ENCODE measurements at regions not wholly inside any gene's neighbourhood (a gene's known extent, or its start where the extent isn't known, plus 50 kb on each side); places are given as distances from the start of the nearest gene placed in this dataset.

DNA sequence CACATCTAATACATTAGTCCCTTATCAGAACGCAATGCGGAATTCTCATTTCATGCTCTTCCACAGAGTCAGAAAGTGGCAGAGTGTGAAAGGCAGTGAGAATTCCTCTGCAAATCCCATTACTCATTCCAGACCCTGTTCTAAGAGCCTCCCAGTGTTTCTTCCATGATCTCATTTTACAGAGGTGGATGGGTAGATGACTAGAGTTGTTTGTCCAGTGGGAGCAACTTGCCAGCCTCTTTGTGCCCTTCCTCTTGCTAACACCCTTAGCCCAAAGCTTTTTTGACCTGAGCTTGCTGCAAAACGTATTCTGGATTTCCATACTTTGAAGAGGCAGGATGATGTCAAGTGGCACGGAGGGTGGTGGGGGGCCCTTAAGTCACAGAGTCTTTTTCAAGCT, 467.7 kb upstream of the RGPD4 start:
- no peaks in the 10 kb centered on the region for H3K27me3 ChIP-seq (replicated peaks; ENCODE audit: insufficient read depth, low read depth, low read length, poor library complexity)
- ChIA-PET CTCF (no interaction called here), POLR2A (ENCODE audit: low non-redundant PET) (no interaction called here)
- H3K36me3 ChIP-seq (ENCODE audit: insufficient read depth, low read length, poor library complexity, severe bottlenecking): no peaks in the 10 kb centered on the region
- no peaks in the 10 kb centered on the region for H3K4me1 ChIP-seq (ENCODE audit: insufficient read depth, low read length, poor library complexity, severe bottlenecking)
- H3K27ac ChIP-seq (ENCODE audit: low read depth, low read length, poor library complexity, severe bottlenecking): no peak overlapping the region
- TF ChIP-seq EZH2 (IDR thresholded peaks at IDR 0.05; ENCODE audit: borderline replicate concordance, low read depth, low read length, poor library complexity, severe bottlenecking): no peak
- TF ChIP-seq, protein P1, sequence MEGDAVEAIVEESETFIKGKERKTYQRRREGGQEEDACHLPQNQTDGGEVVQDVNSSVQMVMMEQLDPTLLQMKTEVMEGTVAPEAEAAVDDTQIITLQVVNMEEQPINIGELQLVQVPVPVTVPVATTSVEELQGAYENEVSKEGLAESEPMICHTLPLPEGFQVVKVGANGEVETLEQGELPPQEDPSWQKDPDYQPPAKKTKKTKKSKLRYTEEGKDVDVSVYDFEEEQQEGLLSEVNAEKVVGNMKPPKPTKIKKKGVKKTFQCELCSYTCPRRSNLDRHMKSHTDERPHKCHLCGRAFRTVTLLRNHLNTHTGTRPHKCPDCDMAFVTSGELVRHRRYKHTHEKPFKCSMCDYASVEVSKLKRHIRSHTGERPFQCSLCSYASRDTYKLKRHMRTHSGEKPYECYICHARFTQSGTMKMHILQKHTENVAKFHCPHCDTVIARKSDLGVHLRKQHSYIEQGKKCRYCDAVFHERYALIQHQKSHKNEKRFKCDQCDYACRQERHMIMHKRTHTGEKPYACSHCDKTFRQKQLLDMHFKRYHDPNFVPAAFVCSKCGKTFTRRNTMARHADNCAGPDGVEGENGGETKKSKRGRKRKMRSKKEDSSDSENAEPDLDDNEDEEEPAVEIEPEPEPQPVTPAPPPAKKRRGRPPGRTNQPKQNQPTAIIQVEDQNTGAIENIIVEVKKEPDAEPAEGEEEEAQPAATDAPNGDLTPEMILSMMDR (conservative IDR thresholded peaks at IDR 0.05; ENCODE audit: low read depth, low read length): no peak
- BruUV-seq (replicated peaks): no TSS peak
- DNase-seq (ENCODE audit: low spot score): no peak
- H3K9me3 ChIP-seq (ENCODE audit: low read depth, low read length, poor library complexity, severe bottlenecking): peaks cover 7% of the 10 kb centered on the region
- intact Hi-C loops (cut with micrococcal nuclease; ENCODE audit: unreplicated experiment): no loop called here
- H3K4me3 ChIP-seq (ENCODE audit: low read depth, low read length, poor library complexity, severe bottlenecking): no peak overlapping the region

DNA sequence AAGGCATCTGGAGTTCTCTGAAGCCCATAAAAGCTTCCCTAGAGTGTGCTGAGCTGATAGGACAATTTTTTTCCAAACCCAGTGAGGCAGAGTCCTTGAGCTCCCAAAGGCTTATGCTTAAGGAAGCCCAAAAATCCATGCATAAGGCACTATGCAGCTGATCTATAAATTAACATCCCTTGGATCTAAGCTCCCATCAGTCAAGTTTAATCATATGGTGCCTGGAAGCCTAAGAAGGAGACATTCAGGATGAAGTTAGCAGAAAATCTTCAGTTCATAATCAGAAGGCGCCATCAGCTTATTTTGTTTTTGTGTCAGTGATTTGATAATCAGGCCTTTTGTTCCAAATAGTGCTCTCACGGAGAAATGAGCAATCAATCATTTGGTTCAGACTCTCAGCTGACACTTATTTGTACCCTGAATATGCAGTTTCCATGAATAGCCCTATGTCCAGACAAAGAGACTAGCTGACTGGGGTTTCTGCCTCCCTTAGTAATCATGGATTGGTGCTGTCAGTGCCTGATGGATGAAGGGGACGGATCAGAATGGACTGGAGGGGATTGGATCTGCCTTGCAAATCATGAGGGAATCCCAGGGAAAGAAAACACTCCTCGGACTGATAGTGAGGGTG, 464.8 kb upstream of the RGPD4 start:
- H3K9me3 ChIP-seq (ENCODE audit: low read depth, low read length, poor library complexity, severe bottlenecking): peaks cover 3% of the 10 kb centered on the region
- H3K36me3 ChIP-seq (ENCODE audit: insufficient read depth, low read length, poor library complexity, severe bottlenecking): no peaks in the 10 kb centered on the region
- no peaks in the 10 kb centered on the region for H3K4me1 ChIP-seq (ENCODE audit: insufficient read depth, low read length, poor library complexity, severe bottlenecking)
- ChIA-PET POLR2A (ENCODE audit: low non-redundant PET) (no interaction called here), CTCF (no interaction called here)
- no peak overlapping the region for H3K4me3 ChIP-seq (ENCODE audit: low read depth, low read length, poor library complexity, severe bottlenecking)
- no peak for TF ChIP-seq EZH2 (IDR thresholded peaks at IDR 0.05; ENCODE audit: borderline replicate concordance, low read depth, low read length, poor library complexity, severe bottlenecking)
- TF ChIP-seq, protein P1 (conservative IDR thresholded peaks at IDR 0.05; ENCODE audit: low read depth, low read length): no peak
- H3K27ac ChIP-seq (ENCODE audit: low read depth, low read length, poor library complexity, severe bottlenecking): no peak overlapping the region
- BruUV-seq (replicated peaks): no TSS peak
- DNase-seq (ENCODE audit: low spot score): no peak
- intact Hi-C loops (cut with micrococcal nuclease; ENCODE audit: unreplicated experiment): no loop called here
- no peaks in the 10 kb centered on the region for H3K27me3 ChIP-seq (replicated peaks; ENCODE audit: insufficient read depth, low read depth, low read length, poor library complexity)

DNA sequence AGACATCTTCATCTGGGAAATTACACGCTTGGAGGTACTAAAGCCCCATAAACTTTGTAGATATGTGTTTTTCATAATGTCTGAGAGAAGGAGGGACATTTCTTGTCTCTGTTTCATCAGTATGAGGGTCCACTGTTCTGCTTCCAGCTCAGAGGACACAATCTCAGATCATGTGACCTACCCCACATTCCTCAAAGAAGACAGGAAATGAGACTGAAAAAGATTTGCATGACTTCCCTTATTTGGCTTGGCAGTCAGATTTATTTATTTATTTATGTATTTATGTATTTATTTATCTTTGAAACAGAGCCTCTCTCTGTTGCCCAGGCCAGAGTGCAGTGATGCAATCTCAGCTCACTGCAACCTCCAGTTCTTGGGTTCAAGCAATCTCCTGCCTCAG, 463.7 kb upstream of the RGPD4 start:
- Histone ChIP-seq H3K27me3 (replicated peaks; ENCODE audit: insufficient read depth, low read depth, low read length, poor library complexity) (no peaks in the 10 kb centered on the region), H3K4me1 (ENCODE audit: insufficient read depth, low read length, poor library complexity, severe bottlenecking) (no peaks in the 10 kb centered on the region), H3K4me3 (ENCODE audit: low read depth, low read length, poor library complexity, severe bottlenecking) (no peak overlapping the region), H3K9me3 (ENCODE audit: low read depth, low read length, poor library complexity, severe bottlenecking) (peaks cover 3% of the 10 kb centered on the region), H3K36me3 (ENCODE audit: insufficient read depth, low read length, poor library complexity, severe bottlenecking) (no peaks in the 10 kb centered on the region), H3K27ac (ENCODE audit: low read depth, low read length, poor library complexity, severe bottlenecking) (no peak overlapping the region)
- DNase-seq (ENCODE audit: low spot score): no peak
- BruUV-seq (replicated peaks): no TSS peak
- ChIA-PET POLR2A (ENCODE audit: low non-redundant PET) (no interaction called here), CTCF (no interaction called here)
- intact Hi-C loops (cut with micrococcal nuclease; ENCODE audit: unreplicated experiment): no loop called here
- no peak for TF ChIP-seq EZH2 (IDR thresholded peaks at IDR 0.05; ENCODE audit: borderline replicate concordance, low read depth, low read length, poor library complexity, severe bottlenecking)
- TF ChIP-seq, protein P1 (conservative IDR thresholded peaks at IDR 0.05; ENCODE audit: low read depth, low read length): no peak

Measured in A673 (cell line).